ENCODE measurements at regions not wholly inside any gene's neighbourhood (a gene's known extent, or its start where the extent isn't known, plus 50 kb on each side); places are given as distances from the start of the nearest gene placed in this dataset.

- TF ChIP-seq, protein P1, sequence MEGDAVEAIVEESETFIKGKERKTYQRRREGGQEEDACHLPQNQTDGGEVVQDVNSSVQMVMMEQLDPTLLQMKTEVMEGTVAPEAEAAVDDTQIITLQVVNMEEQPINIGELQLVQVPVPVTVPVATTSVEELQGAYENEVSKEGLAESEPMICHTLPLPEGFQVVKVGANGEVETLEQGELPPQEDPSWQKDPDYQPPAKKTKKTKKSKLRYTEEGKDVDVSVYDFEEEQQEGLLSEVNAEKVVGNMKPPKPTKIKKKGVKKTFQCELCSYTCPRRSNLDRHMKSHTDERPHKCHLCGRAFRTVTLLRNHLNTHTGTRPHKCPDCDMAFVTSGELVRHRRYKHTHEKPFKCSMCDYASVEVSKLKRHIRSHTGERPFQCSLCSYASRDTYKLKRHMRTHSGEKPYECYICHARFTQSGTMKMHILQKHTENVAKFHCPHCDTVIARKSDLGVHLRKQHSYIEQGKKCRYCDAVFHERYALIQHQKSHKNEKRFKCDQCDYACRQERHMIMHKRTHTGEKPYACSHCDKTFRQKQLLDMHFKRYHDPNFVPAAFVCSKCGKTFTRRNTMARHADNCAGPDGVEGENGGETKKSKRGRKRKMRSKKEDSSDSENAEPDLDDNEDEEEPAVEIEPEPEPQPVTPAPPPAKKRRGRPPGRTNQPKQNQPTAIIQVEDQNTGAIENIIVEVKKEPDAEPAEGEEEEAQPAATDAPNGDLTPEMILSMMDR (IDR thresholded peaks at IDR 0.05; ENCODE audit: extremely low read depth, insufficient read depth, missing control alignments), result no peak
- no peak for DNase-seq (ENCODE audit: low spot score)
- in situ Hi-C loops (cut with MboI; ENCODE audit: low pct_unique_long_range_greater_than_20kb, low sequenced_read_pairs, unreplicated experiment), result loop anchor here (25.0 kb wide), 1 partner anchor 199 kb away; no protein-coding TSS in a partner anchor
These were observed 232.7 kb downstream of the METTL4 start for GRCh38 chr18:2338601-2339000.

- no peak for DNase-seq (ENCODE audit: low spot score)
- in situ Hi-C loops (cut with MboI; ENCODE audit: low pct_unique_long_range_greater_than_20kb, low sequenced_read_pairs, unreplicated experiment), result loop anchor here (25.0 kb wide), 1 partner anchor 197 kb away; no protein-coding TSS in a partner anchor
- TF ChIP-seq, protein P1 (IDR thresholded peaks at IDR 0.05; ENCODE audit: extremely low read depth, insufficient read depth, missing control alignments), result no peak
These were observed 231.0 kb downstream of the METTL4 start for GRCh38 chr18:2340335-2340734.

- DNase-seq (ENCODE audit: low spot score), result no peak
- TF ChIP-seq, protein P1 (IDR thresholded peaks at IDR 0.05; ENCODE audit: extremely low read depth, insufficient read depth, missing control alignments), result no peak
- in situ Hi-C loops (cut with MboI; ENCODE audit: low pct_unique_long_range_greater_than_20kb, low sequenced_read_pairs, unreplicated experiment), result loop anchor here (25.0 kb wide), 1 partner anchor 189 kb away; no protein-coding TSS in a partner anchor
These were observed 223.3 kb downstream of the METTL4 start for GRCh38 chr18:2348003-2348402.

GRCh38 chr18:2351126-2351850 is 220.0 kb downstream of the METTL4 start:
- TF ChIP-seq, protein P1 (IDR thresholded peaks at IDR 0.05; ENCODE audit: extremely low read depth, insufficient read depth, missing control alignments), result no peak
- in situ Hi-C loops (cut with MboI; ENCODE audit: low pct_unique_long_range_greater_than_20kb, low sequenced_read_pairs, unreplicated experiment), result no loop called here
- no peak for DNase-seq (ENCODE audit: low spot score)

- TF ChIP-seq, protein P1 (IDR thresholded peaks at IDR 0.05; ENCODE audit: extremely low read depth, insufficient read depth, missing control alignments), result no peak
- in situ Hi-C loops (cut with MboI; ENCODE audit: low pct_unique_long_range_greater_than_20kb, low sequenced_read_pairs, unreplicated experiment), result no loop called here
- no peak for DNase-seq (ENCODE audit: low spot score)
These were observed 217.0 kb downstream of the METTL4 start for GRCh38 chr18:2354292-2354691.

DNA sequence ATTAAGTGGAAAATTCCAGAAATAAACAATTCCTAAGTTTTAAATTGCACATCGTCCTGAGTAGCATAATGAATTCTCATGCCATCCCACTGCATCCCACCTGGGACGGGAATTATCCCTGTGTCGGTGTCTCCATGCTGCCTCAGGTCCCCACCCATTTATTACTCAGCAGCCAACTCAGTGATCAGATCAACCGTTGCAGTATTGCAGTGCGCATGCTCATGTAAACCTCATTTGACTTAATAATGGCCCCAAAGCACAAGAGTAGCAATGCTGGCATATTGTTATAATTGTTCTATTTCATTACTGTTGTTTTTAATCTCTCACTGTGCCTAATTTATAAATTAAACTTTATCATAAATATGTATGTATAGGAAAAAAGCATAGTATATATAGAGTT is 214.4 kb downstream of the METTL4 start:
- TF ChIP-seq, protein P1 (IDR thresholded peaks at IDR 0.05; ENCODE audit: extremely low read depth, insufficient read depth, missing control alignments), result no peak
- in situ Hi-C loops (cut with MboI; ENCODE audit: low pct_unique_long_range_greater_than_20kb, low sequenced_read_pairs, unreplicated experiment), result no loop called here
- DNase-seq (ENCODE audit: low spot score), result no peak

Measured in GM13977 (cell line).